Right renal cortex interstitium (tissue), 3 donors: ENCODE measurements at regions not wholly inside any gene's neighbourhood (a gene's known extent, or its start where the extent isn't known, plus 50 kb on each side); places are given as distances from the start of the nearest gene placed in this dataset.
"Not testable (repeated sequence)": the region's sequence is repeated elsewhere in the genome, so short reads cannot be mapped to it uniquely, and the experiment has no call there.

Source experiments
- DNase-seq, 3 donors: peaks; one replicate each; pipeline ENCODE4 v3.0.0-alpha.2; 2013; ENCODE audit warnings: low read depth in 3 of 3, low spot score in 2 of 3

DNA sequence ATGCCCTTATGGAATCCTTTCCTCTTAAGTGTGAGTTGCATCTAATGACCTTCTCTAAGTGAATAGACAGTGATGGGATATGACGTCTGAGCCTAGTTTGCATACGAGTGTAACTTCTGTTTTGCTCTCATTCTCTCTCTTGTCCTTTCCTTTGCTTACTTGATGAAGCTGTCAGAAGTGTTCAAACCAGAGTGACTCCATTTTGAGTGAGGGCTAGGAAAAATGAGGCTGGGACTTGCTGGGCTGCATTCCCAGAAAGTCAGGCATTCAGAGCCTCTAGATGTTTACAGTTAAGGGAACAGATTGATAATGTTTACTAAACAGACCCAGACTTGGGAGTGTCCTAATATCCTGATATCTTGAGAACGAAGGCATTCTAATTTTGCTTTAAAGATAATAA is 311.2 kb upstream of the SOX4 start:
- not testable (repeated sequence) for DNase-seq

DNA sequence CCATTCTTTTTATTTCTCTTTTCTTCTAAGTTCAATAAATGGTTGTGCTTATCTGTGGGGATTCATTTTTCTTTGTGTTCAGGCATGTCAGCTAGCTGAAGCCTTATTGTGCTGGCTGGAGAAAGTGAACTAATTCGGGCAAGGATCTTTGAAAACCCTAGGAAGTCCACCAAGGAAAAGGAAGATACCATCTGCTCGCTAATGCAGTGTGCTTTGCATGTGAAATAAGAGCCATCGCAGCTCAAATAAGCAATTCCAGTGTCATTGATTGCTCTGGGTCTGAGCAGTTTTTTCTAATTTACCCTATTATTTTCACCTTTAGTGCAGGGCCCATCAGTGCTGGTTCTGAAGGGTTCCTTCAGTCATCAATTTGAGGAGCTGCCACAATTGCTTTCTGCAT is 309.4 kb upstream of the SOX4 start:
- DNase-seq: no peak

GRCh38 chr6:21284706-21285105 is 308.8 kb upstream of the SOX4 start:
- no peak for DNase-seq

DNA sequence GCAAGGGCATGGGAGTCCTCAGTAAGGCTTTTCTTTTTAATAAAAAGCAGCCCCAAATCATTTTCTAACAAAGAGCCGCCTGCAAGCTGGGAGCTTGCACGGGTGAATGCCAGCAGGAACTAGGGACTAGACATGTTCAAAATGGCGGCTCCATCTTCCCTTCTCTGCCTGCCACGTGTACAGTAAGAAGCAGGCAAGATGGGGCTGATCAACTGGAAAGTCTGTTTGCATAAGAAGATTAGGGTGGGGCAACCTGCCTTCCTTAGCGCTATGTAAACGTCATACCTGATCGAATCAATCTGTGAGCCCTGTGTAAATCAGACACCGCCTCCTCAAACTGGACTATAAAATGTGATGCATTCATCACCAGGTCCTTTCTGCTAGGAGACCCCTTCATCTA is 299.4 kb upstream of the SOX4 start:
- DNase-seq: no peak

GRCh38 chr6:21295506-21296240 is 297.9 kb upstream of the SOX4 start:
- no peak for DNase-seq

DNA sequence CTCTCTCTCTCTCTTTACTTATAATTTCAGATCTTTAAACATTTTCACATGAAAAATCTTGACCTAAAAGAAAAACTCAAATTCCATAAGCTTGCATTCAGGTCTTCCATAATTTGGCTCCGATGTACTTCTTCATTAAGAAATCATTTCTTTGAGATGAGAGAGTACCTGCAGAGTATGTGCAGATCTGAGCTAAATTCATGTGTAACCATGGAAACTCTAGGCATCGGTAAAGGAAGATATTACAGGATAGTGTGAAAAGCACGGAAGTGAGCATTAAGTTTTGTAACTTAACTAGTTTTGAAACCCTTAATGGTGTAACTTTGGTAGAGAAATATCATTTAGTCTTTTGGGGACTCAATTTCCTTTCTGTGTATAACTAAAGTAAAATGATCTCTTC is 295.9 kb upstream of the SOX4 start:
- no peak for DNase-seq

DNA sequence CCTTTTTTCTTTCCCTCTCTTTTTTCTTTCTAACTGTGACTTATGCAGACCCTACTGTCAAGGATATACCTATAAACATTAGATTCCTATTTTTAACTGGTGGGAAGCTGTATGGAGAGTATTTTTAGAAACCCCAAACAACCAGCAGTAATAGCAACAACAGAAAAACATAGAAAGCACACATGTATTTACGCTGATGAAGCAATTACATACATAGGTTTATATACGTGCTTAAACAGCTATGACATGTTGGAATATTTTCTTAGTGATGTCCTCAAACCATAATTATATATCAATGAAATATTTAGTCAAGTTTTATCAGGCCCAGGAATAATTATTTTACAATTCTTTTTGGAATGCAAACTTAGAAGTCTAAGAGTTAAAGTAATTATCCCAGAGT is 294.3 kb upstream of the SOX4 start:
- DNase-seq: no peak

- no peak for DNase-seq
These were observed 293.1 kb upstream of the SOX4 start for GRCh38 chr6:21300439-21300838.

- DNase-seq: no peak
These were observed 287.6 kb upstream of the SOX4 start for GRCh38 chr6:21305893-21306332.

DNA sequence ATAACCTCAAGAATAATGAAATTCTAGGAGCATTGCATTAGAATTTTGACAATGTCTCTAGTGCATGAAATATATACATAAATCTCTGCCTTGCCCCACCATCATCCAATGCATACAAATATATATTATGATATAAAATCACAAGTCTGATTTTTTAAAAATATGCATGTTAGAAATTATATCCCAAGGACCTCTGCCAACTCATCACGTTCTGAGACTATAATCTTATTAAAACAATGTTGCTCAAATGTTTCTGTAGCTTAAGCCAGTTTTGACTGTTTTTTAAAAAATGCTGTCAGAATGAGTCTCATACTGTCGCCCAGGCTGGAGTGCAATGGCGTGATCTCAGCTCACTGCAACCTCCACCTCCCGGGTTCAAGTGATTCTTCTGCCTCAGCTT is 287.0 kb upstream of the SOX4 start:
- no peak for DNase-seq

DNA sequence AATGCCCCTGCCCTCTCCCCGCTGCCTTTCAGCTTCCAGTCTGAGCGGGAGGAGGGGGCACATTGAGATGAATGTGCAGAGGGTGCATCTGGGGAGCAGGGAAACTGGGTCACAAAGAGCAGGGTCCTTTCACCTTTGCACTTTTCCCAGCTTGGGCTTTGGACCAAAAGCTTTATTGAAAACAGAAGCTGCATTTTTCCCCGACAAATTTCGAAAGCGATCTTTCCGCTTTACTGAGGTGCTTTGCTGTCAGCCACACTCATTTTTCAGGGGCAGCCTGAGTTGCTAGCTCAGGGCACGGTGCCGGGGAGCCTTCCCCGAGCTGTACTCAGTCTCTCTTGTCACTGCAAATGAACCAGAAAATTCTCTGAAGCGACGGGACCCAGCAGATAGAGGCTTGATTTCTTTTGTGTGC is 283.7 kb upstream of the SOX4 start:
- DNase-seq: no peak

- no peak for DNase-seq
These were observed 282.9 kb upstream of the SOX4 start for GRCh38 chr6:21310568-21311140.

DNA sequence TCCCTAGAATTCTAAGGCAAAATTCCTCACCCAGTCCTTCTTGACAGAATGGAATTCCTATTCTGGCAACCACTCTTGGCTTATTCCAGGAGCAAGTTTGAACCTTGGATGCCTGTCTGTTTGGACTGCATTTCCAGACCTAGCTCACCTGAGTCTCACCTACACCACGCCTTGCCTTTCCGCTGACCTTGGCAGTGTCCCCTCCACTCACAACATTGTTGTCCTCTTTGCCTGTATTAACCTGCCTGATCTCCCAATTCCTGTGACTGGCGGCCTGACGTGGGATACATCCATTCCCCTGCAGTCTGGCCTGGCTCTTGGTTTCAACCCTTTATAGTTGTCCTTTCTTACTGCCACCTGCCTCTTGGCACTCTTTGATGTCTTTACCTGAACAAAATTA is 281.4 kb upstream of the SOX4 start:
- no peak for DNase-seq

GRCh38 chr6:21317642-21318041 is 275.9 kb upstream of the SOX4 start:
- DNase-seq: no peak

GRCh38 chr6:21321076-21321475 is 272.5 kb upstream of the SOX4 start:
- DNase-seq: no peak

DNA sequence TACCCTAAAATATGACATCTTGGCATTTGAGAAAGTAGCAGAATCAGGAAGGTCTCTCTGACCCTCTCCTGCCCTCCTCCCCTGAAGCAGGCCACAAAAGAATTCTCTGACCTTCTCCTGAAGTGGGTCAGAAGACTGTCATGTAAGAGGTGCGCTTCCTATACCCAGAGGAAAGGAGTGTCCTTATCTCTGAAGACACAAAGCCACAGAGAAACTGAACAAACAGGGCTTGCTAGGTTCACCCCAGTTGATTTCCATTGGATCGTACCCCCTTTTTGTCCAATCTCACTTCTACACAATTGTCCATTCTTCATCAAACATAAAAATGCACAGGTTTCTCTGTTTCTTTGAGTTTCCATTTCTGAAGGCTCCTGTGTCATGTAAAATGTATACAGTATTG is 272.0 kb upstream of the SOX4 start:
- DNase-seq: no peak

- DNase-seq: no peak
These were observed 270.0 kb upstream of the SOX4 start for GRCh38 chr6:21323577-21323976.

GRCh38 chr6:21325201-21325856 is 268.2 kb upstream of the SOX4 start:
- no peak for DNase-seq

- DNase-seq: no peak
These were observed 266.0 kb upstream of the SOX4 start for GRCh38 chr6:21327326-21328112.

DNA sequence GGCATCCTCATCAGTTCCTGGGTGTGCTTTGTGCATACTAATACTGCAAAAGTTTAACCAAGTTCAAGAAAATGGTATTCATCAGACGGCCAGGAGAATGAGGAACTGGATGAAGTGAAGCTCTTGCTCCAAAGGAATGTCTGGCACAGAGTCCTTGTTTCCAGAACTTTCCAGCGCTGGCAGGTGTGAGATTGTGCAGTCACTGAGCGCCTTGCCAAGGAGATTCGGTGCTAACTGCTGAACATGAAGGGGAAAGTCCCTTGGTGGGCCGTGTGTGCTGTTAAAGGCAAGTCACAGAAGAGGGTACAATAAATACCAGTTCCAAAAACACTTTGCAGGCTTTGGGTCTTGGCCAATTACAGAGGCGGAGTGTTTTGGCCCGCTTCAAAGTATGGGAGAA is 262.3 kb upstream of the SOX4 start:
- DNase-seq: no peak

GRCh38 chr6:21332077-21332476 is 261.5 kb upstream of the SOX4 start:
- DNase-seq: no peak
